ENCODE measurements at regions not wholly inside any gene's neighbourhood (a gene's known extent, or its start where the extent isn't known, plus 50 kb on each side); places are given as distances from the start of the nearest gene placed in this dataset.

- TF ChIP-seq EZH2phosphoT487 (IDR thresholded peaks at IDR 0.05; ENCODE audit: borderline replicate concordance, low read length) (no peak), CTCF (IDR thresholded peaks at IDR 0.05; ENCODE audit: low read depth, low read length, poor library complexity, severe bottlenecking) (no peak)
- Histone ChIP-seq H3K27me3 (ENCODE audit: control insufficient read depth, low read length) (no peaks in the 10 kb centered on the region), H3K27ac (ENCODE audit: low read depth, low read length) (no peak overlapping the region), H3K4me3 (ENCODE audit: low read length) (no peak overlapping the region), H3F3A (ENCODE audit: control insufficient read depth, insufficient read depth) (no peaks in the 10 kb centered on the region), H3K4me1 (ENCODE audit: control insufficient read depth, low read length) (no peaks in the 10 kb centered on the region), H3K4me2 (ENCODE audit: low read length) (no peak overlapping the region), H3K79me2 (ENCODE audit: control insufficient read depth, low read length) (no peaks in the 10 kb centered on the region), H3K9me3 (ENCODE audit: control insufficient read depth, insufficient read depth, low read length) (no peaks in the 10 kb centered on the region), H3K9me2 (replicated peaks; ENCODE audit: control insufficient read depth, low read length) (no peaks in the 10 kb centered on the region), H4K20me1 (ENCODE audit: control insufficient read depth, insufficient read depth, low read depth, low read length) (no peaks in the 10 kb centered on the region), H3K36me3 (ENCODE audit: control insufficient read depth, low read length) (no peaks in the 10 kb centered on the region)
These were observed 1203.2 kb downstream of the SORCS3 start for GRCh38 chr10:105844241-105844640.

GRCh38 chr10:105843786-105844185 lies 1202.7 kb downstream of the SORCS3 start:
- no peaks in the 10 kb centered on the region for H3K4me1 ChIP-seq (ENCODE audit: control insufficient read depth, low read length)
- H3K4me2 ChIP-seq (ENCODE audit: low read length): no peak overlapping the region
- no peaks in the 10 kb centered on the region for H3K9me2 ChIP-seq (replicated peaks; ENCODE audit: control insufficient read depth, low read length)
- H4K20me1 ChIP-seq (ENCODE audit: control insufficient read depth, insufficient read depth, low read depth, low read length): no peaks in the 10 kb centered on the region
- no peaks in the 10 kb centered on the region for H3K36me3 ChIP-seq (ENCODE audit: control insufficient read depth, low read length)
- H3K27ac ChIP-seq (ENCODE audit: low read depth, low read length): no peak overlapping the region
- no peaks in the 10 kb centered on the region for H3K27me3 ChIP-seq (ENCODE audit: control insufficient read depth, low read length)
- H3K9me3 ChIP-seq (ENCODE audit: control insufficient read depth, insufficient read depth, low read length): no peaks in the 10 kb centered on the region
- H3F3A ChIP-seq (ENCODE audit: control insufficient read depth, insufficient read depth): no peaks in the 10 kb centered on the region
- H3K4me3 ChIP-seq (ENCODE audit: low read length): no peak overlapping the region
- H3K79me2 ChIP-seq (ENCODE audit: control insufficient read depth, low read length): no peaks in the 10 kb centered on the region
- TF ChIP-seq EZH2phosphoT487 (IDR thresholded peaks at IDR 0.05; ENCODE audit: borderline replicate concordance, low read length) (no peak), CTCF (IDR thresholded peaks at IDR 0.05; ENCODE audit: low read depth, low read length, poor library complexity, severe bottlenecking) (no peak)

GRCh38 chr10:105840288-105840770 lies 1199.2 kb downstream of the SORCS3 start:
- Histone ChIP-seq H3K9me2 (replicated peaks; ENCODE audit: control insufficient read depth, low read length) (no peaks in the 10 kb centered on the region), H3F3A (ENCODE audit: control insufficient read depth, insufficient read depth) (no peaks in the 10 kb centered on the region), H3K9me3 (ENCODE audit: control insufficient read depth, insufficient read depth, low read length) (no peaks in the 10 kb centered on the region), H4K20me1 (ENCODE audit: control insufficient read depth, insufficient read depth, low read depth, low read length) (no peaks in the 10 kb centered on the region), H3K4me2 (ENCODE audit: low read length) (no peak overlapping the region), H3K27ac (ENCODE audit: low read depth, low read length) (no peak overlapping the region), H3K27me3 (ENCODE audit: control insufficient read depth, low read length) (no peaks in the 10 kb centered on the region), H3K4me1 (ENCODE audit: control insufficient read depth, low read length) (no peaks in the 10 kb centered on the region), H3K79me2 (ENCODE audit: control insufficient read depth, low read length) (no peaks in the 10 kb centered on the region), H3K36me3 (ENCODE audit: control insufficient read depth, low read length) (no peaks in the 10 kb centered on the region), H3K4me3 (ENCODE audit: low read length) (no peak overlapping the region)
- TF ChIP-seq CTCF (IDR thresholded peaks at IDR 0.05; ENCODE audit: low read depth, low read length, poor library complexity, severe bottlenecking): no peak

GRCh38 chr10:105838392-105838791 lies 1197.3 kb downstream of the SORCS3 start:
- TF ChIP-seq EZH2phosphoT487 (IDR thresholded peaks at IDR 0.05; ENCODE audit: borderline replicate concordance, low read length): no peak
- no peak for TF ChIP-seq CTCF (IDR thresholded peaks at IDR 0.05; ENCODE audit: low read depth, low read length, poor library complexity, severe bottlenecking)
- no peaks in the 10 kb centered on the region for H3F3A ChIP-seq (ENCODE audit: control insufficient read depth, insufficient read depth)
- H3K9me3 ChIP-seq (ENCODE audit: control insufficient read depth, insufficient read depth, low read length): no peaks in the 10 kb centered on the region
- H3K36me3 ChIP-seq (ENCODE audit: control insufficient read depth, low read length): no peaks in the 10 kb centered on the region
- no peaks in the 10 kb centered on the region for H3K79me2 ChIP-seq (ENCODE audit: control insufficient read depth, low read length)
- no peaks in the 10 kb centered on the region for H3K4me1 ChIP-seq (ENCODE audit: control insufficient read depth, low read length)
- H4K20me1 ChIP-seq (ENCODE audit: control insufficient read depth, insufficient read depth, low read depth, low read length): no peaks in the 10 kb centered on the region
- H3K4me2 ChIP-seq (ENCODE audit: low read length): no peak overlapping the region
- no peaks in the 10 kb centered on the region for H3K9me2 ChIP-seq (replicated peaks; ENCODE audit: control insufficient read depth, low read length)
- H3K27me3 ChIP-seq (ENCODE audit: control insufficient read depth, low read length): no peaks in the 10 kb centered on the region
- H3K4me3 ChIP-seq (ENCODE audit: low read length): no peak overlapping the region
- no peak overlapping the region for H3K27ac ChIP-seq (ENCODE audit: low read depth, low read length)
